Loucy (cell line): ENCODE measurements at regions not wholly inside any gene's neighbourhood (a gene's known extent, or its start where the extent isn't known, plus 50 kb on each side); places are given as distances from the start of the nearest gene placed in this dataset.

Experiments used
- H2AFZ ChIP-seq: fragments of 200-600 bp; sonication (generic); 2 replicates; pipeline ENCODE4 v1.6.0; 2016; ENCODE audit warnings: antibody characterized with exemption, mild to moderate bottlenecking, low read length, moderate library complexity
- H3F3A ChIP-seq: fragments of 200-600 bp; 2 replicates; pipeline ENCODE4 v1.6.0; 2016; ENCODE audit warnings: antibody characterized with exemption, low read depth, mild to moderate bottlenecking
- H3K27me3 ChIP-seq: fragments of 200-600 bp; sonication (generic); 2 replicates; pipeline ENCODE4 v1.6.1; 2014; ENCODE audit warnings: low read length, mild to moderate bottlenecking; ENCODE audit not compliant: insufficient read depth, poor library complexity, severe bottlenecking
- H3K36me3 ChIP-seq: fragments of 200-600 bp; sonication (generic); 2 replicates; pipeline ENCODE4 v1.6.1; 2016; ENCODE audit warnings: low read length; ENCODE audit not compliant: insufficient read depth
- H3K4me1 ChIP-seq: fragments of 200-600 bp; sonication (generic); 2 replicates; pipeline ENCODE4 v1.5.1; 2014; ENCODE audit warnings: low read length, mild to moderate bottlenecking; ENCODE audit not compliant: insufficient read depth, poor library complexity, severe bottlenecking
- H3K4me2 ChIP-seq: fragments of 200-600 bp; sonication (generic); 2 replicates; pipeline ENCODE4 v1.6.0; 2014; ENCODE audit warnings: antibody characterized with exemption, low read length, low read depth, mild to moderate bottlenecking; ENCODE audit not compliant: poor library complexity, severe bottlenecking
- H3K4me3 ChIP-seq: fragments of 200-600 bp; sonication (generic); 2 replicates; pipeline ENCODE4 v1.5.1; 2014; ENCODE audit warnings: low read length, mild to moderate bottlenecking, mixed read lengths; ENCODE audit not compliant: poor library complexity, severe bottlenecking
- H3K79me2 ChIP-seq: fragments of 200-600 bp; sonication (generic); 2 replicates; pipeline ENCODE4 v1.6.1; 2014; ENCODE audit warnings: low read length; ENCODE audit not compliant: insufficient read depth
- H3K9ac ChIP-seq: fragments of 200-600 bp; sonication (generic); 2 replicates; pipeline ENCODE4 v1.6.0; 2014; ENCODE audit warnings: mild to moderate bottlenecking, low read depth, low read length, moderate library complexity; ENCODE audit not compliant: poor library complexity, severe bottlenecking
- H3K9me2 ChIP-seq: fragments of 200-600 bp; sonication (generic); replicated peaks from 2 replicates; pipeline ENCODE4 v1.6.1; 2016; ENCODE audit warnings: low read depth, low read length, mixed read lengths
- H3K9me3 ChIP-seq: fragments of 200-600 bp; sonication (generic); 2 replicates; pipeline ENCODE4 v1.6.1; 2014; ENCODE audit warnings: mild to moderate bottlenecking, antibody characterized with exemption, low read length, low read depth; ENCODE audit not compliant: insufficient read depth
- H4K20me1 ChIP-seq: fragments of 200-600 bp; sonication (generic); 2 replicates; pipeline ENCODE4 v1.6.0; 2014; ENCODE audit warnings: antibody characterized with exemption, low read length, mild to moderate bottlenecking; ENCODE audit not compliant: insufficient read depth, poor library complexity, severe bottlenecking
- CTCF ChIP-seq: fragments of 200-600 bp; sonication (generic); conservative IDR thresholded peaks from 2 replicates; pipeline ENCODE4 v1.5.1; 2014; ENCODE audit warnings: mild to moderate bottlenecking, antibody characterized with exemption, low read length
- EZH2phosphoT487 ChIP-seq: fragments of 200-600 bp; IDR thresholded peaks from 2 replicates; pipeline ENCODE4 v1.6.1; 2018; ENCODE audit warnings: antibody characterized with exemption, mild to moderate bottlenecking, moderate library complexity, borderline replicate concordance

- no peaks in the 10 kb centered on the region for H3K27me3 ChIP-seq
- peaks cover 3% of the 10 kb centered on the region; the same call in 1 of the 2 replicates for H3K9me3 ChIP-seq
- no peaks in the 10 kb centered on the region for H3K4me1 ChIP-seq
- H3K9ac ChIP-seq, result no peak overlapping the region
- H3K36me3 ChIP-seq, result no peaks in the 10 kb centered on the region
- no peak overlapping the region; the same call in 1 of the 2 replicates for H2AFZ ChIP-seq
- no peak overlapping the region for H3K4me2 ChIP-seq
- no peaks in the 10 kb centered on the region for H3K79me2 ChIP-seq
- TF ChIP-seq EZH2phosphoT487, result no peak
- TF ChIP-seq CTCF, result no peak
- H4K20me1 ChIP-seq, result no peaks in the 10 kb centered on the region
- peak overlapping the region; percentile 41 for H3K4me3 ChIP-seq
- no peaks in the 10 kb centered on the region for H3F3A ChIP-seq
- no peaks in the 10 kb centered on the region for H3K9me2 ChIP-seq
Observed at GRCh38 chr15:80333261-80333660, 70.9 kb upstream of the ARNT2 start.

DNA sequence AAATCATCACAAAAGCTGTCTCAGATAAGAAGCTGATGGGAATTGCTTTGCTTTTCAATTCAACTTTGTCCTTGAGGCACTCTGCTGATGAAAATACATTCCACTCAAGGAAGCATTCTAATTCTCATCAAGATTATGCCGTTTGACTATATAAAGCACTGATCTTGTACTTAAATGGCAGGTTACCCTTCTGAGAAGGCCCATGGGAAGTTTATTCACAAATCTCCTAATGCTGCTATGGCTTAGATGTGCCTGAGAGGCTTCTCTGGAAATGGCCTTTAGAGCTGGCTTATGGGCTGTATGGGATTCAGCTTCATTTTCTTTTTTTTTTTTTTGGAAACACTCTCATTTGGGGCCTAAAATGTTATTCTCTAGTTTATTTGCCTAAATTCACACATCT is 69.7 kb upstream of the ARNT2 start:
- Histone ChIP-seq H3K36me3 (no peaks in the 10 kb centered on the region), H4K20me1 (no peaks in the 10 kb centered on the region), H3K9ac (no peak overlapping the region), H3K9me2 (no peaks in the 10 kb centered on the region), H3K4me1 (no peaks in the 10 kb centered on the region), H3K79me2 (no peaks in the 10 kb centered on the region), H3F3A (no peaks in the 10 kb centered on the region), H3K4me2 (no peak overlapping the region), H2AFZ (no peak overlapping the region), H3K4me3 (no peak overlapping the region), H3K9me3 (peaks cover 3% of the 10 kb centered on the region; the same call in 1 of the 2 replicates), H3K27me3 (no peaks in the 10 kb centered on the region)
- TF ChIP-seq CTCF (no peak), EZH2phosphoT487 (no peak)

DNA sequence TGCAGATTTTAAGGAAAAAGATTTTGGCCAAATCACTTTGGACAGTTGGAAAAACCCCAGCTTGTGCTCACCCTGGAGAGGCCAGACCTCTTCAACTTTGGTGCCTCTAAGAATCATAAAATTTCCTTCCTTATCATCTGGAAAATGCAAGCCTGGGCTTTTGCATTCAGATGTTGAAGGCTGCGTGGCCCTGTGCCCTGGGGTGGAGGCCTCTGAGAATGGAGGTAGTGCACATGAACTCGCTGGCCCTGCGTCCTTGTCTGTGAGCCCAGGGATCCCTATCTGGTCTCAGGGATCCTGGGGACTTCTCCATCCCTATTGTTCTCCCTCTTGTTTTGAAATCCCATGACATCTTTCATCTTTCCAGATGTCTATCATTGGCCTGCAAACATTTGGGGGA is 64.6 kb upstream of the ARNT2 start:
- Histone ChIP-seq H3K27me3 (no peaks in the 10 kb centered on the region), H2AFZ (no peak overlapping the region), H3K4me3 (no peak overlapping the region), H3K4me2 (no peak overlapping the region), H3K4me1 (no peaks in the 10 kb centered on the region), H3K79me2 (no peaks in the 10 kb centered on the region), H3K9me3 (no peaks in the 10 kb centered on the region; the same call in 1 of the 2 replicates), H3K36me3 (no peaks in the 10 kb centered on the region), H3F3A (no peaks in the 10 kb centered on the region), H3K9me2 (no peaks in the 10 kb centered on the region), H3K9ac (no peak overlapping the region), H4K20me1 (no peaks in the 10 kb centered on the region)
- no peak for TF ChIP-seq CTCF
- TF ChIP-seq EZH2phosphoT487, result no peak
